Spleen (tissue), 7 donors: ENCODE measurements at regions not wholly inside any gene's neighbourhood (a gene's known extent, or its start where the extent isn't known, plus 50 kb on each side); places are given as distances from the start of the nearest gene placed in this dataset.

Experiments
- POLR2A ChIP-seq, 3 donors: fragments of 450-650 bp; IDR thresholded peaks; one replicate each; pipeline ENCODE4 v1.5.1; 2017; ENCODE audit warnings: antibody characterized with exemption in 3 of 3, mild to moderate bottlenecking in 1 of 3
- TF ChIP-seq, protein P1 (sequence below), 11 experiments: fragments of 200-600 bp in 7 of 11; fragments of 450-650 bp in 4 of 11; sonication (generic) in 4 of 11; IDR thresholded peaks in 8 of 11; conservative IDR thresholded peaks in 3 of 11; 1 replicate in 7 of 11; 2 replicates in 4 of 11; pipeline versions ENCODE4 v1.4.0 to v1.8.0; 2016 to 2021; ENCODE audit warnings: antibody characterized with exemption in 11 of 11, inconsistent platforms in 4 of 11, mild to moderate bottlenecking in 1 of 11
- donor health status: DM: no; HTN: no; CAD: no; lungs with moderate emphysema.
- donor health status: DM: no; HTN: no; CAD: no.
- donor health status: DM: no; HTN: no; CAD: no.

DNA sequence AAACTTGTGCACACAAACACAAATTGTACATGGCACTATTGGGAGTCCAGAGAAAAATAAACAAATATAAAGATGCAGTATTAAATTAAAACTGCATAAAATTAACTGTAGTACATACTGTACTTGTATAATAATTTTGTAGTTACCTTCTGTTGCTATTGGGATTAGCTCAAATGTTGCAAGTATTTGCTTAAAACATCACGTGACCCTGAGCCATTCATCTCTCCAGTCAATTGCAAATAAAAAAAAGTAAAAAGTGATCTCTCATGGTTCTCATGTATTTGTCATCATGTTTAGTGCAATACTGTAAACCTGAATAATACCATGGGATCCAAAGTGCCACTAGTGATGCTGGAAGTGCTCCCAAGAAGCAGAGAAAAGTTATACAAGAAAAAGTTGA is 88.1 kb upstream of the NAV3 start:
- TF ChIP-seq, protein P1, sequence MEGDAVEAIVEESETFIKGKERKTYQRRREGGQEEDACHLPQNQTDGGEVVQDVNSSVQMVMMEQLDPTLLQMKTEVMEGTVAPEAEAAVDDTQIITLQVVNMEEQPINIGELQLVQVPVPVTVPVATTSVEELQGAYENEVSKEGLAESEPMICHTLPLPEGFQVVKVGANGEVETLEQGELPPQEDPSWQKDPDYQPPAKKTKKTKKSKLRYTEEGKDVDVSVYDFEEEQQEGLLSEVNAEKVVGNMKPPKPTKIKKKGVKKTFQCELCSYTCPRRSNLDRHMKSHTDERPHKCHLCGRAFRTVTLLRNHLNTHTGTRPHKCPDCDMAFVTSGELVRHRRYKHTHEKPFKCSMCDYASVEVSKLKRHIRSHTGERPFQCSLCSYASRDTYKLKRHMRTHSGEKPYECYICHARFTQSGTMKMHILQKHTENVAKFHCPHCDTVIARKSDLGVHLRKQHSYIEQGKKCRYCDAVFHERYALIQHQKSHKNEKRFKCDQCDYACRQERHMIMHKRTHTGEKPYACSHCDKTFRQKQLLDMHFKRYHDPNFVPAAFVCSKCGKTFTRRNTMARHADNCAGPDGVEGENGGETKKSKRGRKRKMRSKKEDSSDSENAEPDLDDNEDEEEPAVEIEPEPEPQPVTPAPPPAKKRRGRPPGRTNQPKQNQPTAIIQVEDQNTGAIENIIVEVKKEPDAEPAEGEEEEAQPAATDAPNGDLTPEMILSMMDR (IDR thresholded peaks at IDR 0.05 in 8 of 11, conservative IDR thresholded peaks at IDR 0.05 in 3 of 11) = no peak
- TF ChIP-seq POLR2A (IDR thresholded peaks at IDR 0.05) = no peak
